Hematopoietic multipotent progenitor cell (in vitro differentiated cells): ENCODE measurements at regions not wholly inside any gene's neighbourhood (a gene's known extent, or its start where the extent isn't known, plus 50 kb on each side); places are given as distances from the start of the nearest gene placed in this dataset.
"Not testable (repeated sequence)": the region's sequence is repeated elsewhere in the genome, so short reads cannot be mapped to it uniquely, and the experiment has no call there.

Experiments
- DNase-seq, 3 donors: peaks; one replicate each; pipeline ENCODE4 v3.0.0-alpha.2; 2011 to 2015; ENCODE audit warnings: low read depth in 2 of 3, low spot score in 2 of 3

- not testable (repeated sequence) for DNase-seq
These were observed 53.1 kb downstream of the HSFY1 start for GRCh38 chrY:18599606-18600005.

GRCh38 chrY:18601287-18601686 is 54.8 kb downstream of the HSFY1 start:
- not testable (repeated sequence) for DNase-seq

- not testable (repeated sequence) for DNase-seq
These were observed 59.7 kb downstream of the HSFY1 start for GRCh38 chrY:18606251-18606650.

GRCh38 chrY:18608205-18608604 is 61.7 kb downstream of the HSFY1 start:
- not testable (repeated sequence) for DNase-seq

GRCh38 chrY:18615809-18616208 is 69.3 kb downstream of the HSFY1 start:
- DNase-seq = not testable (repeated sequence)

- not testable (repeated sequence) for DNase-seq
These were observed 83.4 kb downstream of the HSFY1 start for GRCh38 chrY:18629805-18630516.

- not testable (repeated sequence) for DNase-seq
These were observed 84.1 kb downstream of the HSFY1 start for GRCh38 chrY:18630571-18630970.

- DNase-seq = not testable (repeated sequence)
These were observed 85.1 kb downstream of the HSFY1 start for GRCh38 chrY:18631610-18632009.

GRCh38 chrY:18650746-18651145 is 104.2 kb downstream of the HSFY1 start:
- DNase-seq = no peak

- DNase-seq = no peak
These were observed 109.0 kb downstream of the HSFY2 start for GRCh38 chrY:18664559-18664958.

- peak in 1 of 3 donors; percentile 35 for DNase-seq
These were observed 103.7 kb downstream of the HSFY2 start for GRCh38 chrY:18669790-18670189.

GRCh38 chrY:18671970-18672369 is 101.6 kb downstream of the HSFY2 start:
- DNase-seq = no peak

- DNase-seq = not testable (repeated sequence)
These were observed 87.5 kb downstream of the HSFY2 start for GRCh38 chrY:18686027-18686426.

GRCh38 chrY:18688362-18688761 is 85.2 kb downstream of the HSFY2 start:
- DNase-seq = not testable (repeated sequence)

GRCh38 chrY:18689420-18689819 is 84.1 kb downstream of the HSFY2 start:
- not testable (repeated sequence) for DNase-seq

GRCh38 chrY:18689890-18690593 is 83.5 kb downstream of the HSFY2 start:
- not testable (repeated sequence) for DNase-seq

GRCh38 chrY:18696788-18697187 is 76.7 kb downstream of the HSFY2 start:
- not testable (repeated sequence) for DNase-seq

GRCh38 chrY:18704198-18704597 is 69.3 kb downstream of the HSFY2 start:
- DNase-seq = not testable (repeated sequence)

GRCh38 chrY:18711785-18712184 is 61.8 kb downstream of the HSFY2 start:
- DNase-seq = not testable (repeated sequence)

GRCh38 chrY:18713760-18714159 is 59.8 kb downstream of the HSFY2 start:
- not testable (repeated sequence) for DNase-seq

GRCh38 chrY:18718714-18719113 is 54.8 kb downstream of the HSFY2 start:
- DNase-seq = not testable (repeated sequence)

GRCh38 chrY:18720395-18720794 is 53.1 kb downstream of the HSFY2 start:
- DNase-seq = not testable (repeated sequence)
